HG03342 (cell line): ENCODE measurements at regions not wholly inside any gene's neighbourhood (a gene's known extent, or its start where the extent isn't known, plus 50 kb on each side); places are given as distances from the start of the nearest gene placed in this dataset.
A peak's percentile ranks its signal among the peaks of the same experiment; 100 is the strongest.
"Not testable (repeated sequence)": the region's sequence is repeated elsewhere in the genome, so short reads cannot be mapped to it uniquely, and the experiment has no call there.

Source experiments
- ATAC-seq: cut with Tn5 transposase; IDR thresholded peaks from one replicate; pipeline ENCODE4 v1.9.1; 2021; ENCODE audit warnings: mild to moderate bottlenecking, moderate library complexity; ENCODE audit not compliant: unreplicated experiment

- ATAC-seq, result no peak
These were observed 93.1 kb downstream of the OLIG3 start for GRCh38 chr6:137401088-137401487.

DNA sequence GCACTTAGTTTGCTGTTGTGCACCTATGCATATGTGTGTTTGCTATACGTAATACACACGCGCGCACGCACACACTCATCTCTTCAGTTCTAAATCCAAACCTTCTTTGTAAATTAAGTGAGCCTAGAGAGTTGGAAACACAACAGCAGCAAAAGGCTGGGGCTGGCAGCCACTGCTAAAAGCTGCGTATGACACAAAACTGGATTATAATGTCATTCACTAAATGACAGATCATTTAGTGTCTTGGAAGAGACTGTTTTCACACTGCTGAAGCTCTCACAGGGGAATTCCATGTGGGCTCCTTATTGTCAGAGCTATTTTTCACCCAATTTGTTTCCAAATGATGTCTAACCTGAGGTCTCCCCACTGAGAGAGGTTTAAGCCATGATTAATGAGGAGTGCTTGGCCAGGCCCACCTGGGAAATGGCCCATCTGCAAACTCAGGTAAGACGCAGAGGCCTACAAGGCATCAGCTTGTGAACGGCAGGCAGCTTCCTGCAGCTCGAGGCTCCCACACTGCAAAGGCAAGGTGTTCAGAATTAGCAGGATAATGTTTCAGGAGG, 94.2 kb downstream of the OLIG3 start:
- ATAC-seq, result no peak

- ATAC-seq, result no peak
These were observed 98.9 kb downstream of the OLIG3 start for GRCh38 chr6:137395316-137395715.

DNA sequence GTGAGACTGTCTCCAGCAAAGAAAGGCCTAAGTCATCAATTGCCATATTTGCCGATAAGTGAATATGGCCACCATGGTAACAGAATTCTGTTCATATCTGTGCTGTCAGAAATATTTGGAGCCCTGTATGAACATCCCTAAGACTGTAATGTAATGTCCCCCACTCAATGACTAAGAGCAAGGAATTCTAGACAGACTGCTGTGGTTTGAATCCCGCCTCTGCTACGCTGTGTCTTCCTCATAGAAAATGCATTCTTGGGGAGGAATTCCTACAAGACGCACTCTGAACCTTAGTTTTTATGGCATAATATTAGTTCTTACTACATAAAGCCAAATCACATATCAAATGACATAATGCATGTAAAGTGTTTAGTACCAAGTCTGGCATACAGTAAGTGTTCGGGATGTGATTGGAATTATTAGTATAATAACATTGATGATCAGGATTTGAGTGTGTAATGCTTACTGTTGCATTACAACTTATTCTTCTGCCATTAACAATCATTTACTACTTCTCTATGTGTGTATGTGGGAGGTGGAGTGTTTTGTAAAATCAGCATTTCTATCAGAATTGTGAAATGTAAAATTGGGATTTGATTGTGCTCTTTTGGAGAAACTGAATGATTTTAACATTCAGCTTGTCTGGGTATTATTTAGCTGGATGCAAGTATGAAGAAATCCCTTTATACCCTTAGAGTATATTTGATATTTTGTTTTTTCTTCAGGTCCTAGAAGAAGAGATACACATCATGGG, 103.0 kb downstream of the OLIG3 start:
- no peak for ATAC-seq

DNA sequence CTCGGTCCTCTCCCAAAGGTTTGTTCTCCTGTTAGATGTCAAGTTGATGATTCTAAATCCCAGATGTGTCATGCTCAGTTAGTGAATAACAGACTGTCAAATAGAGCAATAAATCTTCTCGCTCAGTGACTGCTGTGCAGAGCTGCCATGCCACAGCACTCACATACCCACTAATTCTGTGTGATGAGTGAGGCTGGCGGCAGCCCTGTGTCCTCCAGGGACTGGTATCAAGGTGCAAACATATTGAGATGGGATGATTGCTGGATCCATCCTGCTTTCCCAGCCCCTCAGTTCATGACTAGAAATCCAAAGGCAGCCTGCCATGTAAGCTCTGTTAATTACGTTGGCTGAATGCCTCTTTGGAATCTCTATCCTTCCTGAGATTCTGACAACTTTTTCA, 103.9 kb downstream of the OLIG3 start:
- ATAC-seq, result no peak

DNA sequence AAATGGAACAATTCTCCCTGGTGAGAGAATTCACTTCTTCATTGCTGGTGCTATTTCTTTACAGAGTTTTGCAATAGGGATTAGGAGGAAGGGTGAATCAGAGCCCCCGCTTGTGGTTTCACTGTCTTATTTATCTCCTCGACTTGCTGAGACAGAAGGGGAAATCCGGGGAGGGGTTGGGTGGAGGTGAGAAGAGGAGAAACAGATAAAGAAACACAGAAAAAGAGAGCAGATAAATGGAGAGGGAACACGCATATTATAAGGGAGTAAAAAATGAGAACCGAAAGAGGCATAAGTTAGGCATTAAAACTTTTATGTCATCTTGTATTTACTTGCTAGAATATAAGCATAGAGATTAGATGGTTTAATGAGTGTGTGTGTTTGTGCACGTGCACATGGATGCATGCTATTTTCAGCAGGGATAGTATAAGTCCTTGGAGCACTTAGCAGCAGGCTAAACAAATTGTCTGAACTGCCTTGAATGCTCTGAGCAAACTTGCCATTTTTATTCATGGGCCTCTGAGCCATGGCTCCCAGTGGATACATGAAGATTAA, 105.0 kb downstream of the OLIG3 start:
- ATAC-seq, result no peak

- ATAC-seq, result no peak
These were observed 107.0 kb downstream of the OLIG3 start for GRCh38 chr6:137387096-137387764.

- ATAC-seq, result not testable (repeated sequence)
These were observed 110.9 kb downstream of the OLIG3 start for GRCh38 chr6:137383287-137383686.

DNA sequence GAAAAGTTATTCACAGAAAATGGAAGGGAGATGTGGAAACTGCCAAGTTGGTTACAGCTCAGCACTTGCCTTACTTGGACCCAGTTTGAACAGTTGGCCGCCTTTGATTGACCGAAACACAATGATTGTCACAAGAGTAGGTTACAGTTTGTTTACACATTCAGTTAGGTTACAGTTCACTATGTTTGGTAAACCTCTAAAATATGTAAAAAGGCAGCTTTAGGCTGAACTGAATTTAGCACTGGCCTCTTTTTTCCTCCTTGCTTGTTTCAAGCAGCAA, 116.2 kb downstream of the OLIG3 start:
- ATAC-seq, result no peak

- no peak for ATAC-seq
These were observed 120.9 kb downstream of the OLIG3 start for GRCh38 chr6:137373296-137373695.

DNA sequence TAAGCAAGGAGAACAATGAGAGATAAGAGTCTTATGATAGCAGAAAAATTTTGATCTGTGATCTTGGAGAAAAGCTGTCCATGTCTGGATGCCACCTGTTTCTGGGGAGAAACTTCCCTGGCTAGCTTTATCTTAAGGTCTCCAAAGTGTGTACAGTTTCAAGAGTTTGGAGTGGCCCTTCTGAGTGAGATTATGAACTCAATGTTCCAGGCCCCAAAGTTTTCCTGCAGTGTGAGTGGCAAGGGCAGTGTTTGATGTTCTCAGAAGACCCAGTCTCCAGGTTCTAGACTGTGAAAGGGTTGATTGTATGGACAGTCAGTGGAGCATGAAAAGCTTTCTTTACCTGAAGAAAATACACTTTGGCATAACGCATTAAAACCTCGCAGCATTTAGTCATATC, 121.7 kb downstream of the OLIG3 start:
- no peak for ATAC-seq

DNA sequence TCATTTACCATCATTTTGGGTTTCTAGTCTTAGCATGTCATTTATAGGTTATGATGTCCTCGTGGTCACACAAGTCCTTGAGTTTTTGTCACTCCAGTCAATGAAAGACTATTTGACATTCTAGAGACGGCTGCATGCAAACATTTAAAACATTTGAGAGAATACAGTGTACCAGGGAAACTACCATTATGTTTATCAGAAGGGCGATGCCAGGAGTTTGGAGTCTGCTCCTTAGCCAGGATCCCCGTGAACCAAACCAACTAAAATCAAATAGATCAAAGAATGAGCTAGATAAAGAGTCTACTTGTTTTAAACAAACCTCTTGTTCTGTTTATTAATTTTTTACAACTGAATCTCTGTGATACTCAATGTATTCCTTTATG, 122.6 kb downstream of the OLIG3 start:
- ATAC-seq, result no peak

DNA sequence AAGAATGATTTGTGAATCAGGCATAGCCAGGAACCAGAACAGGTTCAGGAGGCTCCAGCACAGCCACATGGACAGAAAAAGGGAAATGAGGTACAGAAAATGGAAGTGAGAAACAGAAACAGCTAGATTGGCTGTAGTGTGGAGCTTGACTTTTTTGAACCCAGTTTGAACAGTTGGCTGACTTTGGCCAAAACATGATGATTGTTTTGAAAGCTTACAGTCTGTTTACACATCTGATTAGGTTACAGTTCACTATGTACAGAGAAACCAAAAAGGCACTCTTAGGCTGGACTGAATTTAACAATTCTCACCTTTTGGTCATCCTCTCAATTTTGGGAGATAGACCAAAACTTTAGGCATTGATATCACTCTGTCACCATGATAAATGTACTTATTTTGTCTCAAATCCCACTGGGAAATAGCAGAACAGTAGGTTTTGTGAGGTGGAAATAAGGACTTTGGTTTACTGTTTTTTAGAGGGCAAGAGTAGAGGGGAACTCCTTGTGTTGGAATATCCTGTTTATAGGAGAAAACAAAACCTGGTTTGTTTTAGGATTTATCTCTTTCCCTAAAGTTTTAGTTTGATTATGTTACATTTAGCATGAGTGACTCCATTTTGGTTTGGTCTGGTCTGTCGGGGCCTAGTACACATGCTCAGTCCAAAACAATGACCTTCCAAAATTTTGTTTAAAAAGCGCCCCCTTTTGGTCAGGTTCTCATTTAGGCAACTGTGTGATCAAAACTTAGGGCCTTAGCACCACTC, 123.1 kb downstream of the OLIG3 start:
- ATAC-seq, result peak; percentile 86

DNA sequence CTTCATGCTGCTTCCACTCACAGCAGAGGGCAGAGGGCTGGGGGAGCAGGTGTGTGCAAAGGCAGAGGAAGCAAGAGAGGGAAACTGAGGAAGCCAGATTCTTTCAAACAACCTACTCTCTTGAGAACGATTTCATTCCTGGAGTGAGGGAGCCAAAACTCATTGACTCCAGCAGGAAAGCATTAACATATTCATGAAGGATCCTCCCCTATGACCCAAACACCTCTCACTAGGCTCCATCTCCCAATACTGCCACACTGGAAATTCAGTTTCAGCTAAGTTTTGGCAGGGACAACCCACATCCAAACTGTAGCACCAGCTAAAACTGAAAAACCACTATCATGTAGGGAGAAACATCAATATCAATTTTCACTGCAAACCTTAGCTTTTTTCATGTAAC, 125.1 kb downstream of the OLIG3 start:
- no peak for ATAC-seq

GRCh38 chr6:137365707-137366437, 128.3 kb downstream of the OLIG3 start:
- ATAC-seq, result no peak

DNA sequence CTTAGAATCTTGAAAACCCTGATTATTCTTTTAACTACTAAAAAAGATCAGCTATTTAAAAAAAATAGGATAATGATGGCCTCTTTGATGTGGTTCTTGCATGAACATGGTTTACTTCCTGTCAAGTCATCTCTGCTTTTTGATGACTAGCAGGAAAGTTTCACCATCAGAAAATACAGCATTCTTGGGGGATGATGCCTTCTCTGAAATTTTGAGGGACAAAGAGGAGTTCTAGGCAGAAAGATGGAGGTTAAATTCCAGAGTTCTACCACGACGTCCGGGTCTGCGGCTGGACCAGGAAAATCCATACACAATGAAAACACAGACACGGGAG, 130.4 kb downstream of the OLIG3 start:
- ATAC-seq, result no peak

GRCh38 chr6:137362878-137363804, 131.1 kb downstream of the OLIG3 start:
- no peak for ATAC-seq

GRCh38 chr6:137361701-137362100, 132.5 kb downstream of the OLIG3 start:
- no peak for ATAC-seq

- ATAC-seq, result no peak
These were observed 135.9 kb downstream of the OLIG3 start for GRCh38 chr6:137358273-137358672.

- no peak for ATAC-seq
These were observed 136.3 kb downstream of the OLIG3 start for GRCh38 chr6:137357948-137358266.
